GM23338 (cell line): ENCODE measurements at regions not wholly inside any gene's neighbourhood (a gene's known extent, or its start where the extent isn't known, plus 50 kb on each side); places are given as distances from the start of the nearest gene placed in this dataset.
A peak's percentile ranks its signal among the peaks of the same experiment; 100 is the strongest.

ENCODE experiments used
- ATAC-seq: fragments of 200-7000 bp; cut with Tn5 transposase; 3 replicates; pipeline ENCODE4 v1.9.1; 2020
- DNase-seq: peaks from one replicate; pipeline ENCODE4 v3.0.0-alpha.2; 2015; ENCODE audit warnings: low spot score
- H2AFZ ChIP-seq: fragments of 200-600 bp; sonication (generic); 2 replicates; pipeline ENCODE4 v1.8.0; 2016; ENCODE audit warnings: antibody characterized with exemption, mild to moderate bottlenecking, moderate library complexity
- H3F3A ChIP-seq: fragments of 200-600 bp; sonication (generic); replicated peaks from 2 replicates; pipeline ENCODE4 v1.8.0; 2017; ENCODE audit warnings: antibody characterized with exemption, mixed run types, low read depth
- H3K27ac ChIP-seq: fragments of 200-600 bp; sonication (generic); 2 replicates; pipeline ENCODE4 v1.6.1; 2016; ENCODE audit warnings: low read depth
- H3K27me3 ChIP-seq: fragments of 200-600 bp; sonication (generic); 2 replicates; pipeline ENCODE4 v1.8.0; 2016; ENCODE audit warnings: mild to moderate bottlenecking, mixed run types, moderate library complexity; ENCODE audit not compliant: insufficient read depth
- H3K36me3 ChIP-seq: fragments of 200-600 bp; sonication (generic); 2 replicates; pipeline ENCODE4 v1.8.0; 2016; ENCODE audit warnings: mild to moderate bottlenecking; ENCODE audit not compliant: insufficient read depth
- H3K4me1 ChIP-seq: fragments of 200-600 bp; sonication (generic); 2 replicates; pipeline ENCODE4 v1.8.0; 2016; ENCODE audit warnings: mild to moderate bottlenecking, moderate library complexity; ENCODE audit not compliant: insufficient read depth
- H3K4me2 ChIP-seq: fragments of 200-600 bp; sonication (generic); 2 replicates; pipeline ENCODE4 v1.7.1; 2017; ENCODE audit warnings: mixed run types
- H3K4me3 ChIP-seq: fragments of 200-600 bp; sonication (generic); 2 replicates; pipeline ENCODE4 v1.6.1; 2016; ENCODE audit warnings: mixed run types
- H3K79me2 ChIP-seq: fragments of 200-600 bp; sonication (generic); replicated peaks from 2 replicates; pipeline ENCODE4 v1.8.0; 2017; ENCODE audit warnings: mild to moderate bottlenecking; ENCODE audit not compliant: insufficient read depth
- H3K9me2 ChIP-seq: fragments of 200-600 bp; sonication (generic); 2 replicates; pipeline ENCODE4 v1.8.0; 2017; ENCODE audit not compliant: insufficient read depth
- H4K20me1 ChIP-seq: fragments of 200-600 bp; sonication (generic); replicated peaks from 2 replicates; pipeline ENCODE4 v1.8.0; 2017; ENCODE audit warnings: mild to moderate bottlenecking; ENCODE audit not compliant: insufficient read depth
- H3K27ac Mint-ChIP-seq: 2 replicates; pipeline ENCODE4 v1.8.0; 2020; ENCODE audit warnings: inconsistent platforms, mild to moderate bottlenecking, moderate library complexity, mixed read lengths
- H3K27me3 Mint-ChIP-seq: 3 replicates; pipeline ENCODE4 v1.8.0; 2022; ENCODE audit warnings: low read depth, mild to moderate bottlenecking, moderate library complexity, mixed read lengths, inconsistent platforms; ENCODE audit not compliant: insufficient read depth, poor library complexity
- H3K36me3 Mint-ChIP-seq: 3 replicates; pipeline ENCODE4 v1.8.0; 2021; ENCODE audit warnings: low read depth, mild to moderate bottlenecking, inconsistent platforms, moderate library complexity, mixed read lengths
- H3K4me1 Mint-ChIP-seq: 3 replicates; pipeline ENCODE4 v1.8.0; 2020; ENCODE audit warnings: mild to moderate bottlenecking, inconsistent platforms, mixed read lengths
- H3K4me3 Mint-ChIP-seq: 3 replicates; pipeline ENCODE4 v1.8.0; 2021; ENCODE audit warnings: moderate library complexity, mild to moderate bottlenecking, inconsistent platforms, mixed read lengths
- H3K9me3 Mint-ChIP-seq: 3 replicates; pipeline ENCODE4 v1.8.0; 2020; ENCODE audit warnings: moderate library complexity, mild to moderate bottlenecking, inconsistent platforms, mixed read lengths
- CREB1 ChIP-seq: fragments of 250-450 bp; sonication (Bioruptor Pico); IDR thresholded peaks from 2 replicates; pipeline ENCODE4 v1.5.0; 2020; ENCODE audit warnings: low read depth, mild to moderate bottlenecking, moderate library complexity
- EZH2phosphoT487 ChIP-seq: fragments of 200-600 bp; sonication (generic); IDR thresholded peaks from one replicate; pipeline ENCODE4 v1.8.1; 2018; ENCODE audit warnings: antibody characterized with exemption; ENCODE audit not compliant: unreplicated experiment
- JUNB ChIP-seq: IDR thresholded peaks from one replicate; pipeline ENCODE4 v1.6.1; 2016; ENCODE audit warnings: antibody characterized with exemption; ENCODE audit not compliant: unreplicated experiment
- NANOG ChIP-seq: IDR thresholded peaks from 2 replicates; pipeline ENCODE4 v1.6.1; 2016; ENCODE audit warnings: antibody characterized with exemption, borderline replicate concordance
- POLR2AphosphoS5 ChIP-seq: IDR thresholded peaks from 2 replicates; pipeline ENCODE4 v1.6.1; 2016; ENCODE audit warnings: antibody characterized with exemption, low read depth
- STAT1 ChIP-seq: IDR thresholded peaks from one replicate; pipeline ENCODE4 v1.6.1; 2016; ENCODE audit warnings: antibody characterized with exemption; ENCODE audit not compliant: unreplicated experiment
- ZNF114 ChIP-seq: fragments of 250-450 bp; sonication (Bioruptor Pico); IDR thresholded peaks from 2 replicates; pipeline ENCODE4 v1.5.0; 2020; ENCODE audit warnings: mild to moderate bottlenecking, moderate library complexity
- ZNF331 ChIP-seq: fragments of 250-450 bp; sonication (Bioruptor Pico); IDR thresholded peaks from 2 replicates; pipeline ENCODE4 v1.5.0; 2020; ENCODE audit warnings: low read depth, mild to moderate bottlenecking, moderate library complexity
- TF ChIP-seq, protein P1 (sequence below): fragments of 250-450 bp; sonication (Bioruptor Pico); IDR thresholded peaks from 2 replicates; pipeline ENCODE4 v1.5.0; 2020; ENCODE audit warnings: mild to moderate bottlenecking, moderate library complexity
- TF ChIP-seq, protein P2 (sequence below): IDR thresholded peaks from 2 replicates; pipeline ENCODE4 v1.6.1; 2016; ENCODE audit warnings: antibody characterized with exemption

DNA sequence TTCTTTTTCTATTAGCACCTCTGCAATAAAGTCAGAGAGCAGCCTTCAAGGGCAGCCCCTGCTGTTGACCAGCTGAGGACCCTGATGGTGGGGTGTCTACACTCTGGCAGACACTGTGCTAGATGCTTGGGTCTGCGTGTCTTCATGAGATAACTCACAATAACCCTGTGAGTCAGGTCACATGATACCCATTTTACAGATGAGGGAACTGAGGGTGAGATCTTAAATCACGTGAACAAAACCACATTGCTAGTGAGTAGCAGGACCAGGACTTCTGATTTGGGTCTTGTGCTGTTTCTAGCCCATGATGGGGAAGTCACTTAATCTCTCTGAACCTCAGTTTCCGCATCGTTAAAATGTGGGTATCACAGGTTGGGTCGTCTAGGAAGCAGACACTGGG, 118.5 kb upstream of the LIPC start (continued):
- TF ChIP-seq STAT1 (no peak), ZNF331 (no peak)

DNA sequence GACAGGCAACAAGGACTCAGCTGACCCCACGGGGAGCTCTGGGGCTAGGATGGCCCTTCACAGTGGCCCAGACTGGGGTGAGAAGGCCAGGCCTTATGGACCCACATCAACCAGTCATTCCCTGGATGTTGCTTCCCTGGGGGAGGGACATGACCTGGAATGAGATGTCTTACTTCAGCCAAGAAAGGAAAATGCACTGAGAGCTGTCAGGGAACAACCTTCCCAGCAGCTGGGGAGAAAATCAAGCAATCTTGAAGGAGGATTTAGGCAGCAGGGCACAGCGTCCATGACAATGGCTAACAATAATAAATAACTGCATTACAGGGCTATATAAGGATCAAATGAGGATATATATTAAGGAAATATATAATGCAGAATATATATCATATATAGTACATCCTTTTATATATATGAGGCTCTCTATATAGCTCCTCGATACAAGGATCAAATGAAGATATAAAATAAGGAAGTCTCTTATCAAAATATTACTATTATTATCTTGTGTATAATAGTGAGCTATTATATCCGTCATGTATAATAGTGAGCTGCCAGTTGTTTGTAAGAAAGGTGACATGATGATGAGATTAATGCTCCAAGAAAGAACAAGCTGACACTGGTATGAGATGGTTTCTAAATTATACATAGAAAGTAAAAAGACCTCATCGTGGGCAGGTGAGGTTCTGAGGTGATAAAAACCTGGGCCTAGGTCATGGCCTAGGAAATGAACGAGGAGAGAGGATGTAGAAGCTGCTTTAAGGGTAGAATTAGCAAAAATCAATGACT, 117.8 kb upstream of the LIPC start:
- Mint-ChIP-seq H3K9me3 (no peaks in the 10 kb centered on the region), H3K4me3 (no peak overlapping the region), H3K27ac (no peak overlapping the region), H3K27me3 (peaks cover 2% of the 10 kb centered on the region), H3K4me1 (no peaks in the 10 kb centered on the region; the same call in 2 of the 3 replicates), H3K36me3 (no peaks in the 10 kb centered on the region)
- TF ChIP-seq JUNB (no peak), NANOG (no peak)
- Histone ChIP-seq H2AFZ (peak overlapping the region; percentile 43; the same call in 1 of the 2 replicates), H3K27ac (no peak overlapping the region), H4K20me1 (no peaks in the 10 kb centered on the region), H3K9me2 (no peaks in the 10 kb centered on the region), H3K79me2 (no peaks in the 10 kb centered on the region), H3F3A (no peaks in the 10 kb centered on the region), H3K36me3 (no peaks in the 10 kb centered on the region), H3K4me1 (no peaks in the 10 kb centered on the region), H3K4me3 (no peak overlapping the region), H3K4me2 (no peak overlapping the region), H3K27me3 (no peaks in the 10 kb centered on the region)
- DNase-seq, result no peak
- ATAC-seq, result no peak

DNA sequence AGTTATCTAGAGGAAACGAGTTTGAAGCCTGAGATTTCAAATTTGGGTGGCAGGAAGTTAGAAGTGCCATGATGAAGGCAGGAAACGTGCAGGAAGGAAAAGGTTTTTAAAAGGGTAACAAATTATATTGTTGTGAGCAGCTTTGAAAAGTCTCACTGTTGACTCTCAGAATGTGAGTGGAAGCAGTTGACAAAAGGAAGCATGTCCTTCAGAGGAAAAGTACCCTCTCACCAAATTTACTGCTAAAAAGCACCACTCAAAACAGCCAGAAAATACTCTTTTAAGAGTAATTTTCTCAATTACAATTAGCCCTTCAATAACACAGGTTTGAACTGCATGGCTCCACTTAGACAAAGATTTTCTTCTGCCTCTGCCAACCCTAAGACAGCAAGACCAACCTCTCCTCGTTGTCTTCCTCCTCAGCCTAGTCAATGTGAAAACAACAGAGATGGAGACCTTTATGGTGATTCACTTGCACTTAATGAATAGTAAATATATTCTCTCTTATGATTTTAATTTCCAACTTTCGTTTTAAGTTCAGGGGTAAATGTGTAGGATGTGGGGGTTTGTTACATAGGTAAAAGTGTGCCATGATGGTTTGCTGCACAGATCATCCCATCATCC, 117.1 kb upstream of the LIPC start:
- Histone ChIP-seq H3K9me2 (no peaks in the 10 kb centered on the region), H3K27ac (no peak overlapping the region), H3K4me3 (no peak overlapping the region), H3F3A (no peaks in the 10 kb centered on the region), H3K4me1 (no peaks in the 10 kb centered on the region), H3K36me3 (no peaks in the 10 kb centered on the region), H4K20me1 (no peaks in the 10 kb centered on the region), H3K4me2 (no peak overlapping the region), H3K79me2 (no peaks in the 10 kb centered on the region), H3K27me3 (no peaks in the 10 kb centered on the region), H2AFZ (peak overlapping the region; percentile 43; the same call in 1 of the 2 replicates)
- H3K4me1 Mint-ChIP-seq, result no peaks in the 10 kb centered on the region; the same call in 2 of the 3 replicates
- peaks cover 2% of the 10 kb centered on the region for H3K27me3 Mint-ChIP-seq
- DNase-seq, result no peak
- no peaks in the 10 kb centered on the region for H3K9me3 Mint-ChIP-seq
- H3K4me3 Mint-ChIP-seq, result no peak overlapping the region
- ATAC-seq, result no peak
- no peaks in the 10 kb centered on the region for H3K36me3 Mint-ChIP-seq
- H3K27ac Mint-ChIP-seq, result no peak overlapping the region
- TF ChIP-seq CREB1 (CRISPR knock-in tag) (no peak), ZNF114 (CRISPR knock-in tag) (no peak), POLR2AphosphoS5 (no peak), STAT1 (no peak), ZNF331 (no peak), EZH2phosphoT487 (no peak)
- TF ChIP-seq, protein P1, sequence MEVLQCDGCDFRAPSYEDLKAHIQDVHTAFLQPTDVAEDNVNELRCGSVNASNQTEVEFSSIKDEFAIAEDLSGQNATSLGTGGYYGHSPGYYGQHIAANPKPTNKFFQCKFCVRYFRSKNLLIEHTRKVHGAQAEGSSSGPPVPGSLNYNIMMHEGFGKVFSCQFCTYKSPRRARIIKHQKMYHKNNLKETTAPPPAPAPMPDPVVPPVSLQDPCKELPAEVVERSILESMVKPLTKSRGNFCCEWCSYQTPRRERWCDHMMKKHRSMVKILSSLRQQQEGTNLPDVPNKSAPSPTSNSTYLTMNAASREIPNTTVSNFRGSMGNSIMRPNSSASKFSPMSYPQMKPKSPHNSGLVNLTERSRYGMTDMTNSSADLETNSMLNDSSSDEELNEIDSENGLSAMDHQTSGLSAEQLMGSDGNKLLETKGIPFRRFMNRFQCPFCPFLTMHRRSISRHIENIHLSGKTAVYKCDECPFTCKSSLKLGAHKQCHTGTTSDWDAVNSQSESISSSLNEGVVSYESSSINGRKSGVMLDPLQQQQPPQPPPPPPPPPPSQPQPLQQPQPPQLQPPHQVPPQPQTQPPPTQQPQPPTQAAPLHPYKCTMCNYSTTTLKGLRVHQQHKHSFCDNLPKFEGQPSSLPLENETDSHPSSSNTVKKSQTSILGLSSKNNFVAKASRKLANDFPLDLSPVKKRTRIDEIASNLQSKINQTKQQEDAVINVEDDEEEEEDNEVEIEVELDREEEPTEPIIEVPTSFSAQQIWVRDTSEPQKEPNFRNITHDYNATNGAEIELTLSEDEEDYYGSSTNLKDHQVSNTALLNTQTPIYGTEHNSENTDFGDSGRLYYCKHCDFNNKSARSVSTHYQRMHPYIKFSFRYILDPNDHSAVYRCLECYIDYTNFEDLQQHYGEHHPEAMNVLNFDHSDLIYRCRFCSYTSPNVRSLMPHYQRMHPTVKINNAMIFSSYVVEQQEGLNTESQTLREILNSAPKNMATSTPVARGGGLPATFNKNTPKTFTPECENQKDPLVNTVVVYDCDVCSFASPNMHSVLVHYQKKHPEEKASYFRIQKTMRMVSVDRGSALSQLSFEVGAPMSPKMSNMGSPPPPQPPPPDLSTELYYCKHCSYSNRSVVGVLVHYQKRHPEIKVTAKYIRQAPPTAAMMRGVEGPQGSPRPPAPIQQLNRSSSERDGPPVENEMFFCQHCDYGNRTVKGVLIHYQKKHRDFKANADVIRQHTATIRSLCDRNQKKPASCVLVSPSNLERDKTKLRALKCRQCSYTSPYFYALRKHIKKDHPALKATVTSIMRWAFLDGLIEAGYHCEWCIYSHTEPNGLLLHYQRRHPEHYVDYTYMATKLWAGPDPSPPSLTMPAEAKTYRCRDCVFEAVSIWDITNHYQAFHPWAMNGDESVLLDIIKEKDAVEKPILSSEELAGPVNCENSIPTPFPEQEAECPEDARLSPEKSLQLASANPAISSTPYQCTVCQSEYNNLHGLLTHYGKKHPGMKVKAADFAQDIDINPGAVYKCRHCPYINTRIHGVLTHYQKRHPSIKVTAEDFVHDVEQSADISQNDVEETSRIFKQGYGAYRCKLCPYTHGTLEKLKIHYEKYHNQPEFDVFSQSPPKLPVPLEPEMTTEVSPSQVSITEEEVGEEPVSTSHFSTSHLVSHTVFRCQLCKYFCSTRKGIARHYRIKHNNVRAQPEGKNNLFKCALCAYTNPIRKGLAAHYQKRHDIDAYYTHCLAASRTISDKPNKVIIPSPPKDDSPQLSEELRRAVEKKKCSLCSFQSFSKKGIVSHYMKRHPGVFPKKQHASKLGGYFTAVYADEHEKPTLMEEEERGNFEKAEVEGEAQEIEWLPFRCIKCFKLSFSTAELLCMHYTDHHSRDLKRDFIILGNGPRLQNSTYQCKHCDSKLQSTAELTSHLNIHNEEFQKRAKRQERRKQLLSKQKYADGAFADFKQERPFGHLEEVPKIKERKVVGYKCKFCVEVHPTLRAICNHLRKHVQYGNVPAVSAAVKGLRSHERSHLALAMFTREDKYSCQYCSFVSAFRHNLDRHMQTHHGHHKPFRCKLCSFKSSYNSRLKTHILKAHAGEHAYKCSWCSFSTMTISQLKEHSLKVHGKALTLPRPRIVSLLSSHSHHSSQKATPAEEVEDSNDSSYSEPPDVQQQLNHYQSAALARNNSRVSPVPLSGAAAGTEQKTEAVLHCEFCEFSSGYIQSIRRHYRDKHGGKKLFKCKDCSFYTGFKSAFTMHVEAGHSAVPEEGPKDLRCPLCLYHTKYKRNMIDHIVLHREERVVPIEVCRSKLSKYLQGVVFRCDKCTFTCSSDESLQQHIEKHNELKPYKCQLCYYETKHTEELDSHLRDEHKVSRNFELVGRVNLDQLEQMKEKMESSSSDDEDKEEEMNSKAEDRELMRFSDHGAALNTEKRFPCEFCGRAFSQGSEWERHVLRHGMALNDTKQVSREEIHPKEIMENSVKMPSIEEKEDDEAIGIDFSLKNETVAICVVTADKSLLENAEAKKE (CRISPR knock-in tag), result no peak
- TF ChIP-seq, protein P2, sequence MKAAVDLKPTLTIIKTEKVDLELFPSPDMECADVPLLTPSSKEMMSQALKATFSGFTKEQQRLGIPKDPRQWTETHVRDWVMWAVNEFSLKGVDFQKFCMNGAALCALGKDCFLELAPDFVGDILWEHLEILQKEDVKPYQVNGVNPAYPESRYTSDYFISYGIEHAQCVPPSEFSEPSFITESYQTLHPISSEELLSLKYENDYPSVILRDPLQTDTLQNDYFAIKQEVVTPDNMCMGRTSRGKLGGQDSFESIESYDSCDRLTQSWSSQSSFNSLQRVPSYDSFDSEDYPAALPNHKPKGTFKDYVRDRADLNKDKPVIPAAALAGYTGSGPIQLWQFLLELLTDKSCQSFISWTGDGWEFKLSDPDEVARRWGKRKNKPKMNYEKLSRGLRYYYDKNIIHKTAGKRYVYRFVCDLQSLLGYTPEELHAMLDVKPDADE, result no peak
